NCI-H1048 (cell line): ENCODE measurements at regions not wholly inside any gene's neighbourhood (a gene's known extent, or its start where the extent isn't known, plus 50 kb on each side); places are given as distances from the start of the nearest gene placed in this dataset.

Experiments used
- DNase-seq: peaks from one replicate; lab custom pipeline; 2025; lab: John Stamatoyannopoulos, UW

GRCh38 chr3:194805546-194805945 is 119.9 kb downstream of the FAM43A start:
- DNase-seq: no peak

GRCh38 chr3:194806991-194807630 is 121.4 kb downstream of the FAM43A start:
- DNase-seq: no peak

GRCh38 chr3:194808640-194809097 is 123.0 kb downstream of the FAM43A start:
- DNase-seq: no peak

DNA sequence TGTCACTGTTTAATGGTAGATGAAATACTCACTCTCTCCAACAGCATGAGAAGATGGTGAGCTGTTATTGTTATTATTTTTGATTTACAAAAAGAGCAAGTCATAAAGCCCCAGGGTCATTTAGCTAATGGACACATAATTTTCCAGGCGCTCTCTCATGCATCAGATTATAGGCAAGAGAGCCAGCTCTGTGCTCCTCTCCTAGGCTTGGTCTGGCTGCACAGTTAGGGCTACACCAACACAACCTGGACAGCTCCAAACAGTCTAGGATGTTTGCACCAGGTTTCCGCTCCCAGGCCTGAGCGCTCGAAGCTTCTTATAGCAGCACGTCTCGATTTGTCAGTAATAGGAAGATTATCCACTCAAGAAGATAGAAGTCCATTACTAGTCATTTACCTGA is 123.7 kb downstream of the FAM43A start:
- DNase-seq: no peak

DNA sequence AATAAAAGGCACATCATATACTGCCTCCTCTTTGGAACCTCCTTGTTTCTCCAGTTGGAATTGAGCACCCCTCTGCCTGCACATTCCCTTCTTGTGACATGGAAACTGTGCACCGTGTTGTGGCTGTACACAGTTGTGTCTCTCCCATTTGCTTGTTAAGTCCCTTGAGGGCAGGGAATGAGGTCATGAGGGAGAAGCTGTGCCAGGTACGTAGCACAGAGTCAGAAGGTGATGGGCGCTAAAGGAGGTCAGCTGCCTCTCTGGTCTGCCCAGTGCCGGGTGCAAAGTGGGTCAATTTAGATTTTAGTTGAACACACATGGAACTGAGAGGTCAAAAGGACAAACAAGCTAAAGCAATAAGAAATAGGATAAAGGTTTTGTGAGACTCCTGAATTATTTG is 124.4 kb downstream of the FAM43A start:
- no peak for DNase-seq

GRCh38 chr3:194811118-194811517 is 125.4 kb downstream of the FAM43A start:
- no peak for DNase-seq

GRCh38 chr3:194812176-194812575 is 126.5 kb downstream of the FAM43A start:
- no peak for DNase-seq

- no peak for DNase-seq
These were observed 129.2 kb downstream of the FAM43A start for GRCh38 chr3:194814878-194815357.

- DNase-seq: no peak
These were observed 131.3 kb downstream of the FAM43A start for GRCh38 chr3:194816748-194817591.

DNA sequence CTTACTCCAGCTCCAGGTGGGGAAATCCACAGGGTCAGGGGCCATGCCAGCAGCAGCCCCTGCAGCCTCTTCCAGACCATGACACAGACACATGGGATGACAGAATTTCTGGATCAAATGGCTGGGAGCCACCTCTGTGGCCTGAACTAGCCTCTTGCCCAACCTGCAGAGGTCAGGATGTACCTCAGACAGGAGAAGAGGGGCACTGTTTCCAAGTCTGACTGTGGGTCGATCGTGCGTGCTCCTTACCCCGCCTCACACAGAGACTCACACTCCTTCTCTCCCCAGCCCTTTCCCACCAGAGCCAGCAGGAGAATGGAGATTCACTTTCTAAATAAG is 131.9 kb downstream of the FAM43A start:
- DNase-seq: no peak

GRCh38 chr3:194817936-194818335 is 132.3 kb downstream of the FAM43A start:
- DNase-seq: no peak

DNA sequence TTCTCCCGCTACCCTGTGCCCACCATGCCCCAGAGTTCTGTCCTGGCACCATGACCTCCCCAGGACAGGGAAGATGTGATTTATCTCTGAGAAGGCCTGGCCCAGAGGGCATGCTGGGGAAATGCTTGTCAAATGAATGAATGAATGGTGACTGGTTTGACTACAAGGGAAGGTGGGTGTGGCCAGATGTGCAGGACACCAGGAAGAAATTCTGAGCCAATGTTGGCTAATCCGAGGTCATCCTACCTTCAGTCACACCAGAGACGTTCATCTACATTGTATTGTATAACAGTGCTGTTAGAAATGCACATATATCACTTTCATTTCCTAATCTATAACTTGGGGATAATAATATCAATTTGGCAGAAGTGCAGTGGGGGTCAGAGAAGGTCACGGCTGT is 138.4 kb downstream of the FAM43A start:
- DNase-seq: no peak

DNA sequence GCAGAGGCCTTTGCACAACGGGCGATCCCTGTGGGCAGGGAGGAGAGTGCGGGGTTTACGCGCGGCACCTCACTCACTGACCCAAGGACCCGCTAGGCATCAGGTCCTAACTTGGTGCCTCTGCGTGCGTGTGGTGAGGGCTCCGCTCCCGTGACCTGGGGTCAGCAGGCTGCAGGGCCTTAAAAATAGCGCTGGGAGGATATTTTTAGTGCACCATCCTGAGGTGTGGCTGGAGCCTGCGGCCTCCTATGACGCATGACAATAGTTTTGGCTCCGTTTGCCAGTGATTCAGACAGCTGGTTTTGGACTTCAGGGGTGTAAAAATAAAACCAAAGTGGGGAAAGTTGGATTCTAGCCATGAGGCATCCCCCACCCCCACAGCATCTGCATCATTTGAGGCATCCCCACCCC is 139.0 kb downstream of the FAM43A start:
- DNase-seq: no peak

- no peak for DNase-seq
These were observed 140.9 kb downstream of the FAM43A start for GRCh38 chr3:194826594-194826993.

DNA sequence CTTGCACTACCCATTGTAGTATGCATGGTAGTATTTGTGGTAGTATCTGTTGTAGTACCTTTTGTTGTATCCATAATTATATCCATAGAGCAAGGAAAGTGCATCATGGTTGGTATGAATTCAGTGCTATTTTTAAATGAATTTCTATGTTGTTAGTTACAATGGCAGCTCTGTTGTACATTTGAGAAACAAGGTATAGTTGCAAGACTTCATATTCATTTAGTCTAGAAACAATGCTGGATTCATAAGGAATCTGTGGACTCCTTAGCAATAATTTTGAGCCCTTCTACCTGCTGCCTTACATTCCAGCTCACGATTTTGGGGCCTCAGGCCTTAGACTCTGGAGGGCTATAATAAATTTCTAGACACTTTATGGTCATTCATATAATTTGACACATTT is 141.8 kb downstream of the FAM43A start:
- no peak for DNase-seq

- DNase-seq: no peak
These were observed 142.4 kb downstream of the FAM43A start for GRCh38 chr3:194828116-194828515.

DNA sequence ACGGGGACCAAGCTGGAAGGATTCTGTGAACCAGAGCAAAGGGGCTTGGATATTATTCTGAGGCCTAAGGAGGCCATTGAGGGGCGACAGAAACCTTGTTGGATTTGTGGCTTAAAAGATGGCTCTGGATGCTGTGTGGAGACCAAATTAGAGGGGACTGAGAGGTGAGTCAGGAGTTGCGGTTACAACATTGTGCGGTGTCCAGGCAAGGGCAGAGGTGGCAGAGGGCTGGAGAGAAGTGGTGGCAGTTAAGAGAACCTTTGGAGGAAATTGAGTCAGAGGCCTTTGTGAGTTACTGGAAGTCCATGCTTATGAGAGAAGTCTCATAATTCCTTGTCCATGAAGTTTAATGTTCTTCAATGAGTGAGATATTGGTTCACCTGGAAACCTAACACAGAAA is 143.2 kb downstream of the FAM43A start:
- no peak for DNase-seq

GRCh38 chr3:194830401-194830800 is 144.7 kb downstream of the FAM43A start:
- DNase-seq: no peak

GRCh38 chr3:194830978-194831377 is 145.3 kb downstream of the FAM43A start:
- DNase-seq: no peak

GRCh38 chr3:194832346-194833104 is 146.8 kb downstream of the FAM43A start:
- DNase-seq: no peak

- DNase-seq: no peak
These were observed 147.6 kb downstream of the FAM43A start for GRCh38 chr3:194833114-194833910.

DNA sequence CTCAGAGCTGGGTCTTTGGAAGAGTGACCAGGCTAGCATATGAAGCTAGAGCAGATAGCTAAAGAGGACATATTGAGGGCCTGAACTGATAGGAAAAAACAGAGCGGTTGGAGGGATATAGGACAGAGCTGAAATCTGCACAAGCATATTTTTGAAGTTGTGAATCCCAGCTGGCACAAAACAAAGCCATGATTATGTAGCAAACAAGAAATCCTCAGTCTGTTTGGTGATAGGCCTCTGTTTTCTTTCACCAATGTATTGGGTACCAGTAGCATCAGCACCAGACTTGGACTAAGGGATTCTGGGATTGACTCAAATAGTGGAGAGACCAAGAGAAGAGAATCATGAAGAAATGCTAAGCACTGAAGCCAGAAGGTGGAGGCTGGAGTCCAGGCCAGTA is 151.0 kb downstream of the FAM43A start:
- DNase-seq: no peak
